ENCODE measurements at regions not wholly inside any gene's neighbourhood (a gene's known extent, or its start where the extent isn't known, plus 50 kb on each side); places are given as distances from the start of the nearest gene placed in this dataset.

DNA sequence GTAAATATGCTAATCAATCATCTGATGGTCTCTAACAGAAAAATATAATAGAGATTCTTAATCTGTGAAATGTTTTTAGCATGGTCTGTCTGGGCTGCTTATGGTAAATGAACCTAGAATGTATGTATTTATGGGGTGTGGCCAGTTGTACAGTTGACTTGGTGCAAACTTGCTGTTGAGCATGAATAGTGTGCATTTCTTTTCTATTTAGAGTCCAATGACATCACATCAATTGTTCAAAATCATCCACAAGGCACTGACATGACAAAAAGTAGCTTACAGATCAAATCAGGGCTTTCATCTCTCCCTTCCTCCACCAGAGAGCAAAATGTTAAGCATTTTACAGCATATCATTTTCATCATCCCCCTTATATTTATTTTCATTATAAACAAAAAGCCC lies 1010.3 kb downstream of the KCNT2 start:
- H3K27me3 ChIP-seq, result no peaks in the 10 kb centered on the region
- no peak overlapping the region for H3K27ac ChIP-seq
- DNase-seq, result no peak
- no peaks in the 10 kb centered on the region for H3K9me3 ChIP-seq
- H3K36me3 ChIP-seq, result no peaks in the 10 kb centered on the region
- H3K4me3 ChIP-seq, result no peak overlapping the region
- no peak for TF ChIP-seq CTCF (IDR thresholded peaks at IDR 0.05)
- TF ChIP-seq POLR2A (IDR thresholded peaks at IDR 0.05), result no peak
- H3K4me1 ChIP-seq, result peaks cover 0 to 7% (median 0%) of the 10 kb centered on the region in 4 donors

DNA sequence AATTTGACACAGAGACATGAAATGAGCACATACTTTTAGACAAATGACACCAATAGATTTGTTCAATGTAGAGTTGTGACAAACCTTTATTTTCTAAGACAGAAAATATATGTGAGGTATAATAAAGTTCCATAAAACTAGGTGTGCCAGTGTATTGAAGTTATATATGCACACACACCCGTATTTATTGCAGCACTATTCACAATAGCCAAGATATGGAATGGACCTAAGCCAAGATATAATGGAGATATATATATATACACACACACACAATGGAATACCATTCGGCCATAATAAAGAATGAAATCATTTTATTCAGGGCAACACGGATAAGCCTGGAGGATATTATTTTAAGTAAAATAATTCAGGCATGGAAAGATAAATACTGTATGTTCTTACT lies 1013.5 kb downstream of the KCNT2 start:
- no peaks in the 10 kb centered on the region for H3K9me3 ChIP-seq
- DNase-seq, result no peak
- peaks cover 0 to 7% (median 0%) of the 10 kb centered on the region in 4 donors for H3K4me1 ChIP-seq
- peak overlapping the region in 2 of 4 donors; percentile 53 to 65 for H3K27ac ChIP-seq
- H3K36me3 ChIP-seq, result no peaks in the 10 kb centered on the region
- H3K4me3 ChIP-seq, result peak overlapping the region in 1 of 4 donors; percentile 24
- TF ChIP-seq POLR2A (IDR thresholded peaks at IDR 0.05), result no peak
- TF ChIP-seq CTCF (IDR thresholded peaks at IDR 0.05), result no peak
- H3K27me3 ChIP-seq, result no peaks in the 10 kb centered on the region

GRCh38 chr1:195594322-195594721 lies 1013.9 kb downstream of the KCNT2 start:
- TF ChIP-seq POLR2A (IDR thresholded peaks at IDR 0.05), result no peak
- no peak for TF ChIP-seq CTCF (IDR thresholded peaks at IDR 0.05)
- H3K27me3 ChIP-seq, result no peaks in the 10 kb centered on the region
- peak overlapping the region in 2 of 4 donors; percentile 5 to 24 for H3K4me3 ChIP-seq
- no peaks in the 10 kb centered on the region for H3K9me3 ChIP-seq
- no peaks in the 10 kb centered on the region for H3K36me3 ChIP-seq
- peak overlapping the region in 3 of 4 donors; percentile 34 to 65 (median 53) for H3K27ac ChIP-seq
- peaks cover 0 to 7% (median 0%) of the 10 kb centered on the region in 4 donors for H3K4me1 ChIP-seq
- DNase-seq, result no peak

DNA sequence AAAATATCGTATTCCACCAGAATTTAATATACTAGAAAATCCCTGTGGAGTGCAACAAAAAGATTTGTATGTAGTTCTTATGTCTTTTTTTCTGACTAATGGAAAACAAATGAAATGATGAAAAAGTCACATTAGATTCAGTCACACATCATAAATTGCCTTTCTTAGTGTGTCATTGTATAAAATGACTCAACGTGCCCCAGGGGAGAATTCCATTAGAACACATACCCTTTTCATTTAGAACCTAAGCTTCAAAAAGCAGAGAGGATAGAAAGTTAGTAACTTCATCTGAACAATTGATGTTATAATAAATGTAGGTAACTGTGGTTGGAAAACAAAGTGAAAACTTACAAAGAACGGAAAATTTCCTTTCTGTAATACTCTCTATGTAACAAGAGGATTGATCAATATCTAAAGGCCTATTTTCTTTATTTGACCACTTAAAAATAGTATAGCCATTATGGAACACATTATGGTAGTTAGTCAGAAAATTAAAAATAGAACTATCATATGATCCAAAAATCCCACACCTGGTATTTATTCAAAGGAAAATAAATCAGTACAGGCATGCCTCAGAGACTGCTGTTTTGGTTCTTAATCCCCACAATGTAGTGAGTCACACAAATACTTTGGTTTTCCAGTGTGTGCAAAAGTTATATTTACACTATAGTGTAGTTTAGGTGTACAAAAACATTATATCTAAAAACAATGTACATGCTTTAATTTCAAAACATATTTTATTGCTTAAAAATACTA lies 1016.1 kb downstream of the KCNT2 start:
- Histone ChIP-seq H3K27ac (no peak overlapping the region), H3K9me3 (no peaks in the 10 kb centered on the region)
- TF ChIP-seq CTCF (IDR thresholded peaks at IDR 0.05) (no peak), POLR2A (IDR thresholded peaks at IDR 0.05) (no peak)

GRCh38 chr1:195590649-195591048 lies 1017.6 kb downstream of the KCNT2 start:
- Histone ChIP-seq H3K4me3 (no peak overlapping the region), H3K36me3 (no peaks in the 10 kb centered on the region), H3K4me1 (peaks cover 0 to 7% (median 0%) of the 10 kb centered on the region in 4 donors), H3K27ac (no peak overlapping the region), H3K9me3 (no peaks in the 10 kb centered on the region), H3K27me3 (no peaks in the 10 kb centered on the region)
- DNase-seq, result no peak
- TF ChIP-seq POLR2A (IDR thresholded peaks at IDR 0.05), result no peak
- no peak for TF ChIP-seq CTCF (IDR thresholded peaks at IDR 0.05)

More for the DNA sequence above, 1016.1 kb downstream of the KCNT2 start:
- H3K36me3 ChIP-seq, result no peaks in the 10 kb centered on the region
- DNase-seq, result no peak
- peaks cover 0 to 7% (median 0%) of the 10 kb centered on the region in 4 donors for H3K4me1 ChIP-seq
- H3K27me3 ChIP-seq, result no peaks in the 10 kb centered on the region
- H3K4me3 ChIP-seq, result no peak overlapping the region
